Suprapubic skin (tissue), 3 donors: ENCODE measurements at regions not wholly inside any gene's neighbourhood (a gene's known extent, or its start where the extent isn't known, plus 50 kb on each side); places are given as distances from the start of the nearest gene placed in this dataset.

Source experiments
- POLR2A ChIP-seq, 2 donors: fragments of 450-650 bp; IDR thresholded peaks; one replicate each; pipeline ENCODE4 v1.6.1; 2017; ENCODE audit warnings: antibody characterized with exemption in 2 of 2, mild to moderate bottlenecking in 2 of 2, moderate library complexity in 2 of 2
- TF ChIP-seq, protein P1 (sequence below), 2 donors: fragments of 200-600 bp in 1 of 2; fragments of 450-650 bp in 1 of 2; sonication (generic) in 1 of 2; IDR thresholded peaks; one replicate each; pipeline ENCODE4 v1.5.1; 2016 to 2019; ENCODE audit warnings: antibody characterized with exemption in 2 of 2, mild to moderate bottlenecking in 1 of 2, moderate library complexity in 1 of 2

DNA sequence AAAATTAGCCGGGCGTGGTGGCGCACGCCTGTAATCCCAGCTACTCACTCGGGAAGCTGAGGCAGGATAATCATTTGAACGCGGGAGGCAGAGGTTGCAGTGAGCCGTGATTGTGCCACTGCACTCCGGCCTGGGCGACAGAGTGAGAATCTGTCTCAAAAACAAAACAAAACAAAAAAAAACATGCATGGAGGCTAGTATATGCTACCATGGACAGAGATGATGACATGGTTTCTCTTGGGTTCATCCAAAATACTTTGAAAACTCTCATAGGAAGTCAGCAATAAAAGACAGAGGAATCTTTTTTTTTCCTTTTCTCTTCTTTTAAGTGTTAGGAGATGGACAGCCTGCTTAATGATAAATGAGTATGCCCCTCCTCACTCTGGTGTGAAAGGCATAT lies 137.7 kb upstream of the MB21D2 start:
- TF ChIP-seq, protein P1, sequence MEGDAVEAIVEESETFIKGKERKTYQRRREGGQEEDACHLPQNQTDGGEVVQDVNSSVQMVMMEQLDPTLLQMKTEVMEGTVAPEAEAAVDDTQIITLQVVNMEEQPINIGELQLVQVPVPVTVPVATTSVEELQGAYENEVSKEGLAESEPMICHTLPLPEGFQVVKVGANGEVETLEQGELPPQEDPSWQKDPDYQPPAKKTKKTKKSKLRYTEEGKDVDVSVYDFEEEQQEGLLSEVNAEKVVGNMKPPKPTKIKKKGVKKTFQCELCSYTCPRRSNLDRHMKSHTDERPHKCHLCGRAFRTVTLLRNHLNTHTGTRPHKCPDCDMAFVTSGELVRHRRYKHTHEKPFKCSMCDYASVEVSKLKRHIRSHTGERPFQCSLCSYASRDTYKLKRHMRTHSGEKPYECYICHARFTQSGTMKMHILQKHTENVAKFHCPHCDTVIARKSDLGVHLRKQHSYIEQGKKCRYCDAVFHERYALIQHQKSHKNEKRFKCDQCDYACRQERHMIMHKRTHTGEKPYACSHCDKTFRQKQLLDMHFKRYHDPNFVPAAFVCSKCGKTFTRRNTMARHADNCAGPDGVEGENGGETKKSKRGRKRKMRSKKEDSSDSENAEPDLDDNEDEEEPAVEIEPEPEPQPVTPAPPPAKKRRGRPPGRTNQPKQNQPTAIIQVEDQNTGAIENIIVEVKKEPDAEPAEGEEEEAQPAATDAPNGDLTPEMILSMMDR (IDR thresholded peaks at IDR 0.05): no peak
- TF ChIP-seq POLR2A (IDR thresholded peaks at IDR 0.05): no peak
